Hepatocyte (in vitro differentiated cells): ENCODE measurements at regions not wholly inside any gene's neighbourhood (a gene's known extent, or its start where the extent isn't known, plus 50 kb on each side); places are given as distances from the start of the nearest gene placed in this dataset.

Experiments used
- DNase-seq: peaks from one replicate; pipeline ENCODE4 v3.0.0-alpha.2; 2016; ENCODE audit warnings: low spot score
- H2AFZ ChIP-seq: fragments of 200-600 bp; sonication (generic); 2 replicates; pipeline ENCODE4 v1.6.0; 2016; ENCODE audit warnings: antibody characterized with exemption, mild to moderate bottlenecking
- H3K27ac ChIP-seq: fragments of 200-600 bp; sonication (generic); 2 replicates; pipeline ENCODE4 v1.5.1; 2016; ENCODE audit warnings: mild to moderate bottlenecking
- H3K27me3 ChIP-seq: fragments of 200-600 bp; sonication (generic); 2 replicates; pipeline ENCODE4 v1.6.1; 2016
- H3K36me3 ChIP-seq: fragments of 200-600 bp; sonication (generic); replicated peaks from 2 replicates; pipeline ENCODE4 v1.5.1; 2016; ENCODE audit warnings: low read depth; ENCODE audit not compliant: insufficient read depth
- H3K4me1 ChIP-seq: fragments of 200-600 bp; sonication (generic); 2 replicates; pipeline ENCODE4 v1.5.1; 2016; ENCODE audit warnings: mild to moderate bottlenecking, moderate library complexity; ENCODE audit not compliant: insufficient read depth
- H3K4me2 ChIP-seq: fragments of 200-600 bp; sonication (generic); 2 replicates; pipeline ENCODE4 v1.6.0; 2016
- H3K4me3 ChIP-seq: fragments of 200-600 bp; sonication (generic); 2 replicates; pipeline ENCODE4 v1.5.1; 2016; ENCODE audit warnings: mild to moderate bottlenecking
- H3K79me2 ChIP-seq: fragments of 200-600 bp; sonication (generic); 2 replicates; pipeline ENCODE4 v1.6.0; 2017; ENCODE audit warnings: mild to moderate bottlenecking
- H3K9me2 ChIP-seq: fragments of 200-600 bp; sonication (generic); replicated peaks from 2 replicates; pipeline ENCODE4 v1.6.0; 2017; ENCODE audit warnings: mild to moderate bottlenecking; ENCODE audit not compliant: insufficient read depth
- H3K9me3 ChIP-seq: fragments of 200-600 bp; sonication (generic); 2 replicates; pipeline ENCODE4 v1.5.1; 2016; ENCODE audit warnings: low read depth, mild to moderate bottlenecking
- H4K20me1 ChIP-seq: fragments of 200-600 bp; sonication (generic); 2 replicates; pipeline ENCODE4 v1.6.0; 2016; ENCODE audit warnings: mild to moderate bottlenecking; ENCODE audit not compliant: insufficient read depth, poor library complexity, severe bottlenecking
- CTCF ChIP-seq: fragments of 200-600 bp; sonication (generic); IDR thresholded peaks from 2 replicates; pipeline ENCODE4 v1.5.1; 2016; ENCODE audit warnings: antibody characterized with exemption, mild to moderate bottlenecking; ENCODE audit not compliant: poor library complexity
- EZH2 ChIP-seq: fragments of 200-600 bp; sonication (generic); IDR thresholded peaks from 2 replicates; pipeline ENCODE4 v1.6.1; 2016; ENCODE audit warnings: antibody characterized with exemption, mild to moderate bottlenecking, borderline replicate concordance
- EZH2phosphoT487 ChIP-seq: fragments of 200-600 bp; sonication (generic); IDR thresholded peaks from one replicate; pipeline ENCODE4 v1.6.1; 2018; ENCODE audit warnings: antibody characterized with exemption, mild to moderate bottlenecking, low read depth, moderate library complexity; ENCODE audit not compliant: unreplicated experiment, severe bottlenecking
- WGBS: methylation state at CpG from one replicate; pipeline ENCODE4 v1.1.6; 2016; ENCODE audit warnings: low lambda C conversion rate; ENCODE audit errors: missing lambda C conversion rate; 5-methylcytosine and 5-hydroxymethylcytosine counted together

GRCh38 chr5:35478856-35479682, 138.6 kb upstream of the SPEF2 start:
- Histone ChIP-seq H3K4me3 (no peak overlapping the region), H2AFZ (peak overlapping the region; percentile 51), H3K4me1 (peaks cover 22% of the 10 kb centered on the region), H3K9me2 (no peaks in the 10 kb centered on the region), H3K9me3 (no peaks in the 10 kb centered on the region), H3K79me2 (no peaks in the 10 kb centered on the region), H4K20me1 (no peaks in the 10 kb centered on the region), H3K4me2 (peak overlapping the region; percentile 64), H3K36me3 (no peaks in the 10 kb centered on the region), H3K27me3 (no peaks in the 10 kb centered on the region), H3K27ac (peak overlapping the region; percentile 86)
- no peak for TF ChIP-seq EZH2phosphoT487
- TF ChIP-seq CTCF: no peak
- no peak for TF ChIP-seq EZH2
- WGBS: 65% methylated on average over 5 of the region's 5 CpGs
- DNase-seq: no peak

GRCh38 chr5:35477911-35478310, 139.8 kb upstream of the SPEF2 start:
- DNase-seq: no peak
- Histone ChIP-seq H3K4me3 (no peak overlapping the region), H2AFZ (no peak overlapping the region), H4K20me1 (no peaks in the 10 kb centered on the region), H3K27ac (no peak overlapping the region), H3K4me1 (peaks cover 13% of the 10 kb centered on the region), H3K79me2 (no peaks in the 10 kb centered on the region), H3K9me3 (no peaks in the 10 kb centered on the region), H3K36me3 (no peaks in the 10 kb centered on the region), H3K27me3 (no peaks in the 10 kb centered on the region), H3K4me2 (no peak overlapping the region), H3K9me2 (no peaks in the 10 kb centered on the region)
- no peak for TF ChIP-seq CTCF
- TF ChIP-seq EZH2phosphoT487: no peak
- TF ChIP-seq EZH2: no peak

GRCh38 chr5:35477321-35477720, 140.3 kb upstream of the SPEF2 start:
- no peak overlapping the region for H3K27ac ChIP-seq

More at GRCh38 chr5:35477321-35477720, 140.3 kb upstream of the SPEF2 start:
- H2AFZ ChIP-seq: no peak overlapping the region
- no peak overlapping the region for H3K4me3 ChIP-seq
- no peaks in the 10 kb centered on the region for H3K27me3 ChIP-seq
- H3K4me2 ChIP-seq: no peak overlapping the region
- H3K9me2 ChIP-seq: no peaks in the 10 kb centered on the region
- TF ChIP-seq EZH2 (no peak), CTCF (no peak), EZH2phosphoT487 (no peak)
- H3K4me1 ChIP-seq: peaks cover 9% of the 10 kb centered on the region
- H4K20me1 ChIP-seq: no peaks in the 10 kb centered on the region
- no peaks in the 10 kb centered on the region for H3K9me3 ChIP-seq
- H3K36me3 ChIP-seq: no peaks in the 10 kb centered on the region
- no peaks in the 10 kb centered on the region for H3K79me2 ChIP-seq
- DNase-seq: no peak
